T-cell (primary cell): ENCODE measurements at regions not wholly inside any gene's neighbourhood (a gene's known extent, or its start where the extent isn't known, plus 50 kb on each side); places are given as distances from the start of the nearest gene placed in this dataset.

Experiments used
- ATAC-seq, 4 experiments: fragments of 200-7000 bp in 3 of 4; fragments of 150-1000 bp in 1 of 4; cut with Tn5 transposase; replicated peaks in 1 of 4; 1 replicate in 3 of 4; 2 replicates in 1 of 4; pipeline ENCODE4 v1.10.0; 2021; ENCODE audit warnings: moderate library complexity in 3 of 4, mild to moderate bottlenecking in 2 of 4, moderate number of reproducible peaks in 1 of 4
- CTCF ChIA-PET, 2 donors: fragments of 300-600 bp; sonication (Branson Sonifier 250); formaldehyde crosslinking; loops; one replicate each; lab custom pipeline; 2022; ENCODE audit warnings: antibody characterized with exemption in 2 of 2; lab: Charles Lee
- POLR2A ChIA-PET, 2 donors: fragments of 300-600 bp; sonication (Branson Sonifier 250); formaldehyde crosslinking; loops; one replicate each; lab custom pipeline; 2022; ENCODE audit warnings: antibody characterized with exemption in 2 of 2; lab: Charles Lee
- DNase-seq, 35 experiments: peaks; one replicate each; pipeline versions ENCODE4 v3.0.0 to v3.0.0-alpha.2; 2013 to 2023
- H3K27ac ChIP-seq: one replicate; pipeline ENCODE4 v1.5.1; 2013; ENCODE audit warnings: low read length
- H3K27me3 ChIP-seq, 2 experiments: replicated peaks in 1 of 2; 1 replicate in 1 of 2; 2 replicates in 1 of 2; pipeline versions ENCODE4 v1.6.1 to v1.7.0; 2013; ENCODE audit warnings: low read length in 1 of 2, mixed read lengths in 1 of 2; ENCODE audit not compliant: control insufficient read depth in 2 of 2, insufficient read depth in 2 of 2; ENCODE audit errors: extremely low read depth in 1 of 2
- H3K36me3 ChIP-seq, 2 donors: 1 replicate in 1 of 2; 2 replicates in 1 of 2; pipeline versions ENCODE4 v1.6.1 to v1.7.0; 2013; ENCODE audit warnings: low read length in 1 of 2; ENCODE audit not compliant: control insufficient read depth in 2 of 2, insufficient read depth in 1 of 2; ENCODE audit errors: extremely low read depth in 1 of 2
- H3K4me1 ChIP-seq, 2 experiments: 1 replicate in 1 of 2; 2 replicates in 1 of 2; pipeline versions ENCODE4 v1.6.1 to v1.7.0; 2013; ENCODE audit warnings: low read length in 2 of 2, mixed read lengths in 1 of 2; ENCODE audit not compliant: insufficient read depth in 2 of 2, control insufficient read depth in 1 of 2; ENCODE audit errors: extremely low read depth in 1 of 2
- H3K4me3 ChIP-seq, 2 donors: 1 replicate in 1 of 2; 2 replicates in 1 of 2; pipeline versions ENCODE4 v1.5.1 to v1.7.0; 2013; ENCODE audit warnings: mild to moderate bottlenecking in 2 of 2, low read length in 1 of 2, moderate library complexity in 1 of 2; ENCODE audit not compliant: control insufficient read depth in 1 of 2; ENCODE audit errors: extremely low read depth in 1 of 2
- H3K9me3 ChIP-seq: 2 replicates; pipeline ENCODE4 v1.7.0; 2013
- H3K27ac Mint-ChIP-seq, 2 donors: one replicate each; pipeline ENCODE4 v1.8.0; 2020 to 2021; ENCODE audit warnings: mild to moderate bottlenecking in 2 of 2, mixed read lengths in 2 of 2
- H3K27me3 Mint-ChIP-seq, 2 donors: one replicate each; pipeline ENCODE4 v1.8.0; 2021 to 2022; ENCODE audit warnings: mixed read lengths in 2 of 2
- H3K36me3 Mint-ChIP-seq: one replicate; pipeline ENCODE4 v1.8.0; 2021; ENCODE audit warnings: mixed read lengths
- H3K4me1 Mint-ChIP-seq, 3 donors: one replicate each; pipeline ENCODE4 v1.8.0; 2020 to 2022; ENCODE audit warnings: mixed read lengths in 3 of 3, mild to moderate bottlenecking in 1 of 3
- H3K4me3 Mint-ChIP-seq, 3 donors: one replicate each; pipeline ENCODE4 v1.8.0; 2020 to 2022; ENCODE audit warnings: mild to moderate bottlenecking in 3 of 3, mixed read lengths in 3 of 3, moderate library complexity in 3 of 3
- H3K9me3 Mint-ChIP-seq, 3 donors: one replicate each; pipeline ENCODE4 v1.8.0; 2020 to 2022; ENCODE audit warnings: mixed read lengths in 3 of 3
- WGBS: methylation state at CpG from one replicate; pipeline ENCODE4 v1.1.5; 2013; ENCODE audit warnings: missing lambda C conversion rate; ENCODE audit not compliant: insufficient coverage; 5-methylcytosine and 5-hydroxymethylcytosine counted together

DNA sequence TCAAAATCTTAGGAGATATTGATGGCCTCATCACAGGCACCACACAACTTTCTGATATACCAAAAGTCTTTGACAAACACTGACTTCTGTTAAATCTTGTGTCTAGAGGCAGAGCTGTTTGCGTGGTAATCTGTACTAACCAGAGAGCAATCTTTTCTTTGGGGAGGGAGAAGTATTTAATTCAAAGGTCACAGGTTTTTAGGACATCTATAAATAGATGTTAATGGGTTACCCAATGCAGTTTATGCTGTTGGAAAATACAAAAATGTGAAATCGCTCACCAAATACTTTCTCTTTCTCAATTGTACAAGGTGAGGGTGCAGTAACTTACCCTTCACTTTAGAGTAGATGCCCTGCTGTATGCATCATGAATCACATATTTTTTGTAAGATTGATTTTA lies 510.5 kb downstream of the NSUN3 start:
- Mint-ChIP-seq H3K4me1 (no peaks in the 10 kb centered on the region), H3K36me3 (no peaks in the 10 kb centered on the region), H3K9me3 (peaks cover 8 to 19% (median 14%) of the 10 kb centered on the region in 3 donors), H3K27me3 (no peaks in the 10 kb centered on the region), H3K27ac (no peak overlapping the region), H3K4me3 (no peak overlapping the region)
- ChIA-PET POLR2A (no interaction called here), CTCF (no interaction called here)
- no CpG with 5 or more reads among the region's 2 CpGs for WGBS
- Histone ChIP-seq H3K36me3 (no peaks in the 10 kb centered on the region), H3K27ac (no peak overlapping the region), H3K4me1 (no peaks in the 10 kb centered on the region), H3K27me3 (no peaks in the 10 kb centered on the region), H3K9me3 (no peaks in the 10 kb centered on the region), H3K4me3 (no peak overlapping the region)
- ATAC-seq: no peak
- no peak for DNase-seq

DNA sequence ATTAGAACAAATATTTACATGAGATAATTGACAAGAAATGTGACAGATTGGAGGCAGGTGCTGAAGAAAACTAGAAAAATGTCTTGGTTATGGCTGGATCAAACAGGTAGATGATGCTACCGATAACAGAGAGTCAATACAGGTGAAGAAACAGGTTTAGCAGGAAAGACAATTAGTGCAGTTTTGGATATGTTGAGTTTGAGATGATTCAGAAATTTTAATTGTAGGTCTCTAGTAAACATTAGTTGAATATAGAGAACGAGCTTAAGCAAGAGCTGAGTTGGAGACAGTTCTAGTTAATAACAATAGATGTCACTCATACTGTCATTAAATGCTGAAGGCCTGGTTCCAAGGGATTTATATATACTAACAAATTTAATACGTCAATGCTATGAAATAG lies 524.4 kb downstream of the NSUN3 start:
- no peak overlapping the region for H3K4me3 Mint-ChIP-seq
- Histone ChIP-seq H3K27ac (no peak overlapping the region), H3K36me3 (no peaks in the 10 kb centered on the region), H3K4me1 (no peaks in the 10 kb centered on the region), H3K27me3 (no peaks in the 10 kb centered on the region), H3K9me3 (no peaks in the 10 kb centered on the region), H3K4me3 (no peak overlapping the region)
- H3K4me1 Mint-ChIP-seq: no peaks in the 10 kb centered on the region
- H3K9me3 Mint-ChIP-seq: peaks cover 4 to 17% (median 10%) of the 10 kb centered on the region in 3 donors
- ATAC-seq (no peak), DNase-seq (no peak)
- CTCF ChIA-PET: no interaction called here
- no peak overlapping the region for H3K27ac Mint-ChIP-seq
- POLR2A ChIA-PET: no interaction called here
- H3K36me3 Mint-ChIP-seq: no peaks in the 10 kb centered on the region
- no peaks in the 10 kb centered on the region for H3K27me3 Mint-ChIP-seq
- 56% methylated on average over 1 of the region's 3 CpGs for WGBS

GRCh38 chr3:94593526-94594150 lies 530.8 kb downstream of the NSUN3 start:
- POLR2A ChIA-PET: no interaction called here
- no peaks in the 10 kb centered on the region for H3K36me3 Mint-ChIP-seq
- no peaks in the 10 kb centered on the region for H3K4me1 Mint-ChIP-seq
- H3K36me3 ChIP-seq: no peaks in the 10 kb centered on the region
- peaks cover 8 to 10% (median 10%) of the 10 kb centered on the region in 3 donors for H3K9me3 Mint-ChIP-seq
- WGBS: no CpG with 5 or more reads among the region's 1 CpG
- no peak overlapping the region for H3K4me3 ChIP-seq
- H3K4me1 ChIP-seq: no peaks in the 10 kb centered on the region
- peaks cover 2% of the 10 kb centered on the region for H3K9me3 ChIP-seq
- CTCF ChIA-PET: no interaction called here
- no peak overlapping the region for H3K4me3 Mint-ChIP-seq
- H3K27ac Mint-ChIP-seq: no peak overlapping the region
- no peaks in the 10 kb centered on the region for H3K27me3 ChIP-seq
- H3K27ac ChIP-seq: no peak overlapping the region
- DNase-seq: no peak
- ATAC-seq: no peak
- H3K27me3 Mint-ChIP-seq: no peaks in the 10 kb centered on the region

DNA sequence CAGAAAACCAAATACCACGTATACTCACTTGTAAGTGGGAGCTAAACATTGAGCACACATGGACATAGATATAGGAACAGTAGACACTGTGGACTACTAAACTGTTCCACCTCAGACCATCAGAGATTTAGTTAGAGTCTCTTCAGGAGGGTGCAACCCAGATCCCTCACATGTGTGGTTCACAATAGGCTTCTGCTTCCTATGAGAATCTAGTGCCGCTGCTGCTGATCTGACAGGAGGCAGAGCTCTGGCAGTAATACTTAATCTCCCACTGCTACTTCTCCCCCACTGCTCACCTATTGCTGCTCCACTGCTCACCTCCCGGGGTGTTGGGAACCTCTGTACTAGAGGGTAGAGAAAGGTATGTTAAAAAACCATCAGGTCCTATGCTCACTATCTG lies 533.3 kb downstream of the NSUN3 start:
- ChIA-PET POLR2A (no interaction called here), CTCF (no interaction called here)
- no peak for ATAC-seq
- Mint-ChIP-seq H3K27ac (no peak overlapping the region), H3K4me3 (no peak overlapping the region), H3K36me3 (no peaks in the 10 kb centered on the region), H3K9me3 (peaks cover 9 to 15% (median 13%) of the 10 kb centered on the region in 3 donors), H3K27me3 (no peaks in the 10 kb centered on the region), H3K4me1 (no peaks in the 10 kb centered on the region)
- no CpG with 5 or more reads among the region's 3 CpGs for WGBS
- H3K27me3 ChIP-seq: no peaks in the 10 kb centered on the region
- no peak for DNase-seq
- peaks cover 2% of the 10 kb centered on the region for H3K9me3 ChIP-seq
- H3K4me3 ChIP-seq: no peak overlapping the region
- H3K36me3 ChIP-seq: no peaks in the 10 kb centered on the region
- no peak overlapping the region for H3K27ac ChIP-seq
- no peaks in the 10 kb centered on the region for H3K4me1 ChIP-seq

DNA sequence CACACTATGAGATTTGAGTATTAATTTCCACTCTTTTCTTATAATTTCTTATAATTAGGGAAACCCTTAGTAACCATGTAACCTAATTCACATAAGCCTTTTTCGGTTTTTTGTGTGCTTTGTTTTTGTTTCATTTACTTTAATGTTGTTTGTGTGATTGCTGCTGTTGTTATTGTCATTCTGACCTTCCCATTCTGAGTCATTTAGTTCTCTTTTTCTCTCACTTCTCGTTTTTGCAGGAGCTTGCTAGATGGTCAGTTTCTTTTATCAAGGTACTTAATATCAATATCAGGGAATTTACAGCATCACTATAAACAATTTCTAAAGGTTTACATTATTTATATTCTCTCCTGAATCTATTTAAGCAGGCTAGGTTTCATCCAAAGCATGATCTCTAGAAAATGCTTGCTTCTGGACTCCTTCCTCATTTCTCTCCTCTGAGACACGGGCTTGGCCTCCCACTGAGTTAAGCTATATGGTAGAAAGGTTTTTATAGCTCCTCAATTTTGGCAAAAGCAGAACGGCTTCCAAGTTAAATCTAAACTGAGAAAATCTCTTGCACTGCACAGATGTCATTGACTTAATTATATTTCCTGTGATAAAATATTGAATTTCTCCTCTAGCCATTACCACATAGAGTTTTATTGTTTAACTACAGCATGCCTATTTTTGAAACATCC lies 534.2 kb downstream of the NSUN3 start:
- Histone ChIP-seq H3K36me3 (no peaks in the 10 kb centered on the region), H3K27ac (no peak overlapping the region), H3K9me3 (peaks cover 2% of the 10 kb centered on the region), H3K27me3 (no peaks in the 10 kb centered on the region), H3K4me1 (no peaks in the 10 kb centered on the region), H3K4me3 (no peak overlapping the region)
- no CpG with 5 or more reads among the region's 4 CpGs for WGBS
- no peaks in the 10 kb centered on the region for H3K4me1 Mint-ChIP-seq
- H3K9me3 Mint-ChIP-seq: peaks cover 9 to 15% (median 13%) of the 10 kb centered on the region in 3 donors
- no peaks in the 10 kb centered on the region for H3K36me3 Mint-ChIP-seq
- ChIA-PET POLR2A (no interaction called here), CTCF (no interaction called here)
- H3K27me3 Mint-ChIP-seq: no peaks in the 10 kb centered on the region
- ATAC-seq: no peak
- no peak for DNase-seq
- no peak overlapping the region for H3K27ac Mint-ChIP-seq
- no peak overlapping the region for H3K4me3 Mint-ChIP-seq

- H3K9me3 ChIP-seq: no peaks in the 10 kb centered on the region
- no CpG with 5 or more reads among the region's 2 CpGs for WGBS
- H3K4me3 Mint-ChIP-seq: no peak overlapping the region
- no peak overlapping the region for H3K27ac Mint-ChIP-seq
- H3K36me3 Mint-ChIP-seq: no peaks in the 10 kb centered on the region
- ChIA-PET POLR2A (no interaction called here), CTCF (no interaction called here)
- no peaks in the 10 kb centered on the region for H3K4me1 Mint-ChIP-seq
- H3K27ac ChIP-seq: no peak overlapping the region
- no peaks in the 10 kb centered on the region for H3K27me3 ChIP-seq
- peaks cover 3 to 22% (median 6%) of the 10 kb centered on the region in 3 donors for H3K9me3 Mint-ChIP-seq
- no peaks in the 10 kb centered on the region for H3K27me3 Mint-ChIP-seq
- ATAC-seq: no peak
- no peak for DNase-seq
- no peak overlapping the region for H3K4me3 ChIP-seq
- no peaks in the 10 kb centered on the region for H3K4me1 ChIP-seq
- H3K36me3 ChIP-seq: no peaks in the 10 kb centered on the region
Observed at GRCh38 chr3:94607778-94608177, 544.9 kb downstream of the NSUN3 start.
